Medulla oblongata (tissue), 1 donor: ENCODE measurements at regions not wholly inside any gene's neighbourhood (a gene's known extent, or its start where the extent isn't known, plus 50 kb on each side); places are given as distances from the start of the nearest gene placed in this dataset.

Experiments
- DNase-seq: peaks from one replicate; pipeline ENCODE4 v3.0.0-alpha.2; 2015; ENCODE audit errors: extremely low spot score

DNA sequence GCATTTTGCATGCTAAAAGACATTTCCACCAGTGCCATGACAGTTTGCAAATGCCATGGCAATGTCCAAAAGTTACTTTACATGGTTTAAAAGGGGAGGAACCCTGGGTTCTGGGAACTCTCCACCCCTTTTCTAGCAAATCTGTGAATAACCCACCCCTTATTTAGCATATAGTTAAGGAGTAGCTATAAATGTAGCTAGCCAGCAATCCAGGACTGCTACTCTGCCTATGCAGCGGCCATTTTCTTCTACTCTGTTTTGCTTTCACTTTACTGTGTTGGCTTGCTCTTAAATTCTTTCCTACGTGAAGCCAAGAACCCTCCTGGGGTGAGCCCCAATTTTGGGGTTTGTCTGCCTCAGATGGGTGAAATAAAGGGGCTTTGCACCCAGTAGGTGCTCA, 141.0 kb downstream of the PTPN11 start:
- no peak for DNase-seq

DNA sequence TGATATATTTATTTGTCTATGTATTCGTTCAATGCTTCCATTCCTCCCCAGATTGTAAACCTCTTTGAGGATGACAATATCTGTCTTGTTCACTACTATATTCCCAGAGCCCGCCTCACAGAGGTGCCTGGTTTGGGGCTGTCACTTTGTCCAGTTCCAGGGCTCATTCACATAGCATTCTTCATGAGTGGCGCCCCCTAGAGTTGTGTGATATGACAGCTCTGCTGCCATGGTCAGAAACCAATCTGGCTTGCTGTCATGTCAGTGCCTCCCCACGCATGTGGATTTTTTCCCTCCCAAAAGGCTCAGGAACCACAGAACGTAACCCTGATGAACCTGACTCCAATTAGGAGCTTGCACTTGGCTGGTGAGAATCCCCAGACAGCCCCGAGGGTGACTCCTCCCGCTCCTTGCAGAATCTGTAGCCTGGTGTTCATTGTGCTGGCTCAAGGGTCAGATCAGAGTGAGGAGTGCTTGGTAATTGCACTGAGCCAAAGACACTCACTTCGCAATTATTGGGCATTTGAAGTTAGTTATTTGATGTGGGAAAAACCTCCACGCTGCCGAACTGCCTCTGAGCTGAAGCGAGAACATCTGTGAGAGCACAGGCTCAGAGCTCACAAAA, 145.5 kb downstream of the PTPN11 start:
- DNase-seq = no peak

DNA sequence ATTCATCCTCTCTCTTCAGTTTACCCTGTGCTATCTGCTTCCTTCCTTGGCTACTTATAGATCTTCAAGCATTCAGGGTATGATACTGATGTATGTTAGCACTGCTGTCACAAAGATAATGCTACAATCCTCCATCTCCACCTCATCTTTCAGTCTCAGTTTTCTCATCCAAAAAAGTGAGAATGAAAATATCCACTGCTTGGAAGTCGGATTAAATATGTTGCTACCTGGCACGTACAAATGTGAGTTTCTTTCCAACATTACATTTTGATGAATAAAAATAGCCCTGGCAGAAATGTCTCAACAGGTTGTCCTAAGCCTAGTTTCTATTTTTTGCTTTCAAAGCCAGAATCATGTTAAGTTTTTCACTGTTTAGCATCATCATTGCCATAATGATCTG, 149.9 kb downstream of the PTPN11 start:
- DNase-seq = no peak

DNA sequence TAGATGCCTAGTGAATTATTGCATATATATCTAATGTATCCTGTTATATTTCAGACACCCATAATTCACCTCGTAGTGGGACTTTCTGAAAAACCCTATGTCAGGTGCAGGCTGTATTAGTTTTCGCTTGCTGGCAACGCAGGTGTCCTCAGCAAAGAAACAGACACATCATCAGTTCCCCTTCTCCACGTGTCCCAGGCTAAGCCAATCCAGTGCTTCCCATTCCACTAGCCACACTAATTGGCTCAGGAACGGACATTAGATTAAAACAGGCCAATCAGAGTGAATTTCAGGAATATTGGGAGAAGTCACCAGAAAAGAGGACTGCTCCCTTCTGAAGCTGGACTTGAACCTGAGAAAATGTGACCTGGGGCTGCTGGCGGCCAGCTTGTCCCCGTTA, 151.3 kb downstream of the PTPN11 start:
- no peak for DNase-seq

DNA sequence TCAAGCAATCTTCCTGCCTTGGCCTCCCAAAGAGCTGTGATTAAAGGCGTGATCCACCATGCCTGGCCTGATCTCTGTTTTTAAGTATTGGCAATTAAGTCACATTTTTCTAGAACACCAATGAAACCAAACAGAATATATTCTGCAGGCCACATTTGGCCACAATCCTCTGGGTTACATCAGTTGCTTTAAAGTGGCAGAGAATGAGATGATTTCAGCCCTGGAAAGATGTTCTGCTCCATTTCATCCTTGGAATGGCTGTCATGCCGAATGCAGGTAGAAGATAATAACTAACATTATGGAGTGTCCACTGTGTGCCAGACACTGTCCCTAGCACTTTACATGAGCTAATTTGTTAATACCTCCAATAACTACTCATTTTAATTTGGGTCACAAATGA, 154.4 kb downstream of the PTPN11 start:
- DNase-seq = no peak

DNA sequence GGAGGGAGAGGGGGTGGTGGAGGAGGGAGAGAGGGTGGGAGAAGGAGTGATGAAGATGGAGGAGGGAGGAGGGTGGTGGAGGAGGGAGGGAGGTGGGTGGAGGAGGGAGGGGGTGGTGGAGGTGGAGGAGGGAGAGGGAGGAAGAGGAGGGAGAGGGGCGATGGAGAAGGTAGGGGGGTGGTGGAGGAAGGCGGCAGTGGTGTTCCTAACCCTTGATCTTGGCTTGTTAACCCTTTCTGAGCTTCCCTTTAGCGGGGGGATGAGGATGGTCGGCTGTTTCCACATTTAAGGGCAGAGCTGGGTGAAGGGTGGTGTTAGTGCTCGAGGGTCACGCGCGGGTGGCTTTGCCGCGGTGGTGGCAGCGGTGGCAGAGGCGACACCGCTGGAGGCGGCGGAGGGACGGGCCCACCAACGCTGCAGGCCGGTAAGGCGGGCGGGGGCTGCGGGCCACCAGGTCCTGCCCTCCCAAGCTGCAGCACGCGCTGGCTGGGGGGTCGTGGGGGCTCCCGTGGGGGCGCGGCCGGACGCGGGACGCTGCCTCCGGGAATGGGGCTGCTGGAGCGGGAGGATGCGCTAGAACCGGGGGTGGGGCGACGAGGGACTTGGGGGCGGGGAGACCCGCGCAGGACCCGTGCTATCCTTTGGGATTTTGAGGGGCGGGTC, 156.3 kb downstream of the PTPN11 start:
- no peak for DNase-seq

DNA sequence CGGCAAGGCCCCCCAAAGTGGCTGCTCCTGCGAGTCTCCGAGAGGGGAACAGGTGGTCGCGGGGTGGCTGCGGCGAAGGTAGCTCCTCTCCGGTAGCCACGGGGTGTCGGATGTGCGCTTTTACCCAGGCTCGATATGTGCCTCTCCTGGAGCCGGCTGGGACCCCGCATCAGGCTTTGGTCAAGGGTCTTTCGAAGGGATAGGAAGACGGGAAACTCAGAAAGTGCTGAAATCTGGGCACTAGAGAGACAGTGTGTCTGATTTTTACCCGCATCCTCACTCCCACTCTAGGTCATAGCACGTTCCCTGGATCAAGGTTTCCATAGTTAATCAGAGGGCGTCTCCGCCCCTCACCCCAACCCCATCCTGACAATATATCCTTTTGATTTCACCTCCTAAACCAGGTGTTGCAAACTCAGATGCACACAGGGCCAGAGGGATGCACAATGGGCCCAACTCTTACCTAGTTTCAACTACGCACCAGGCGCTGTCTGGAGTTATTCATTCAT, 156.9 kb downstream of the PTPN11 start:
- no peak for DNase-seq

DNA sequence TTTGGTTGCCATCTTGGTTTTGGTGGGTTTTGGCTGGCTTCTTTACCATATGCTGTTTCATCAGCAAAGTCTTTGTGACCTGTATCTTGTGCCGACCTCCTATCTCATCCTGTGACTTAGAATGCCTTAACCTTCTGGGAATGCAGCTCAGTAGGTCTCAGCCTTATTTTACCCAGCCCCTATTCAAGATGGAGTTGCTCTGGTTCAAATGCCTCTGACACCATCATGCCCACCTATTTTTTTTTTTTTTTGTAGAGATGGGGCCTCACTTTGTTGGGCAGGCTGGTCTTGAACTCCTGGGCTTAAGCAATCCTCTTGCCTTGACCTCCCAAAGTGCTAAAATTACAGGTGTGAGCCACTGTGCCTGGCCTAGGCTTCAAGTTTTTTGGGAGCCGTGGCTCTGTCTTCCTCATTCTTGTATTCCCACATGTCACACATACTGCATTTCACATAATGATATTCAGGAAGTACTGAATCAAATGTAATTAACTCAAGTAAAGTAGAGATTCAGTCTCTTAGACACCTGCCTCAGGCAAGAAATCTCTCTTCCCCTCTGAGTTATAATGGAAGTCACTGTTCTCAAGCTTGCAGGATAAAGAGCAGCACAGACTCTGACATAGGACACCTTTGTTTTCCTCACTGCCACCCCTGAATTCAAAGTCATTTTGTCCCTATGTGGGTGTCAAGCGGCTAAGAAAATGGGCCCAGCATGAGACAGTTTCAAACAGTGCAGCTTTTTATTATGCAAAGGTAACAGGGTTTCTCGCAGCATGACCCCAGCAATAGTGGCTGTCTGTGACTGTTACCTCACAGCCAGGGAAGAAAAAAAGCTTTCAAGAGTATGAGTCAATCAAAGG, 159.0 kb downstream of the PTPN11 start:
- DNase-seq = no peak

DNA sequence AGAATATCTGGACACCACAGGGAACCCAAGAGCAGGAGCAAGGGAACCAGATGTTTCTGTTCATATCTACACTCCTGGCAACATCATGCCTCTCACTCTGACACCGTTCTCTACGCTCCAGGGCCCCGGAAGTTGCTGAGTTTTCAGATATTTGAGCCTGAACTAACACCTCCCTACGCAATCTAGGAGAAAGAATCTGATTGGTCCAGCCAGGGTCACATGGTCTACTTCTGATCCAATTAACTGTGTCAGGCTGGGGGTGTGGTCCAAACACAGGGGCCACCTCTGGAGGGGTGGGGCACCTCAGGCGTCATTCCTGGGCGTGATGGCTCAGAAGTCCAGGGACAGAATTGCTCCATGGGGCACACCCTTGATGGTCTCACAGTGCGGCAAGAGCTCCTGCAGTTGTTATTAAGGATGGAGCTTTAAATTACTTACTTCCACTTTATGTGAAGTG, 165.5 kb downstream of the PTPN11 start:
- no peak for DNase-seq

DNA sequence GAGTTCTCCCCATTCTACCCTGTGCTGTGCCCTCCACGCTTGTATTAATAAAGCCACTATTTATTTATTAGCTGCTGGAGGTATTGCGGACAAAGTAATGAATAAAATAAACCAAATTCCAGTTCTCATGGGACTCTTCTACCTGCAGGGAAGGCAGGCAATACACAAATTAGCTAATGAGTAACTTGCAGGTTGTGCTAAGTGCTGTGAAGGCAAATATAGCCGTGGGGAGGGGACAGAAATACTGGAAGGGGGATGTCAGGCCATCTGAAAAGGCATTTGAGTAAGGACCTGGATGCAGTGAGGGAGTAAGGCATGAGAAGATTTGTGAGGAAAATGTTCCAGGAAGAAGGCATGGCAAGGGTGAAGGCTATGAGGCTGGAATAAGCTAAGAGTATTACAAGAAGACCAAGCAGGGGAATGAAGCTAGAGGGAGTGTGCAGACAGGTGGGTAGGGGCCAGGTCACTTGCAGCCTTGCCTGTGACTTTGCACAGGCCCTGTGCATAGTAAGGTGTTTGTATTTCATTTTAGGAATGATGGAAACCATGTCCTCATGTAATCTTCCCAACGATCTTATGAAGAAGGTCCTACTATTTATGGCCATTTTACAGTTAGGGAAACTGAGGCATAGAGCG, 167.5 kb downstream of the PTPN11 start:
- DNase-seq = no peak

DNA sequence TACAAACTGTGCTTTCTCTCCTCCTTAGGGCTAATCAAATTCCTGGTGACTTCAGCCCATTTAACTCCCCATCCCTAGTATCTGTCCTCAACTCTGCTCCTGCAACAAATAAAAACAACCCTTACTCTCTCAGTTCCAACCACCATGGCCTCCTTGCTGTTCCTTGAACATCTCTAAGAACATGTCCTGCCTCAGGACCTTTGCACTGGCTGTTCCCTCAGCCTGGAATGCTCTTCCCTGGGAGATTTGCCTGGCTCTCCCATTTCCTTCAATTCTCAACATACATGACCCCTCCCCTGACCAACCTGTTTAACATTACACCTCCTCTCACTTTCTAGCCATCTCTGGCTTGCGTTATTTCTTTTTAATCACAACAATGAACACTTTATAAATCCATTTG, 170.5 kb downstream of the PTPN11 start:
- DNase-seq = no peak

DNA sequence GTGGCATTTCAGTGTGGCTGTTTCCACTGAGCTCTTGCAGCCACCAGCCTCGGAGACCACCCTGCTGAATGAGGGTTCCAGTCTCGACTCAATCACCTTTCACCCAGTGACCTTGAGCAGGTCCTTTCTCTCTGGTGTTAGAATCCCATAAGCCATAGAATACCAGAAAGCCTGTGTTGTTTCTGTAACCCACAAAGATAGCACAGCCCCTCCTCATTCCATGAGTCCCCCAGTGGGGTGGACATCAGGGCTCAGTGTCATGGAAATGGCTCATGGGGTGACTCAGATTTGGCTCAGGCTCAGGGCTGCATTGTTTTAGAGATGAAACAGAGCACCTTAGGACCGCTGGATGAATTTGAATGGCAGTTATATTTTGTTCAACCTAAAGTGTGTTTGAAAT, 171.5 kb downstream of the PTPN11 start:
- no peak for DNase-seq

DNA sequence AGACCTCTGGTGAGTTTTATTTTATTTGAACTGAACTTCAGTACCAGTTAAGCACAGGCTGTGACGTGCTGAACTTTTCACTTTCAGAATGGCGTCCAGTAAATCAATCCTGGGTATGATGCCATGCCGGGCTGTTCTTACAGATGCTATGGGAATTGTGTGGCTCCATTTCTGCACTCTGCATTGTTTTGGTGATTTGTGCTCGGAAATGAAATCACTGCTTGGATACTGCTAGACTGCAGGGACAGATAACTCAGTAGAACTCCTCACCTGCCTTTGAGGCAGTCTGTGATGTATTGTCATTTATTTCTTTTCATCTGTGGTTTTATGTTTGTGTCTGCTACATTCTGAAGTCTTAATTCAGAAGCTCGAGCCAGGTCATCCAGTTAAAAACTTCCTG, 172.7 kb downstream of the PTPN11 start:
- DNase-seq = no peak

DNA sequence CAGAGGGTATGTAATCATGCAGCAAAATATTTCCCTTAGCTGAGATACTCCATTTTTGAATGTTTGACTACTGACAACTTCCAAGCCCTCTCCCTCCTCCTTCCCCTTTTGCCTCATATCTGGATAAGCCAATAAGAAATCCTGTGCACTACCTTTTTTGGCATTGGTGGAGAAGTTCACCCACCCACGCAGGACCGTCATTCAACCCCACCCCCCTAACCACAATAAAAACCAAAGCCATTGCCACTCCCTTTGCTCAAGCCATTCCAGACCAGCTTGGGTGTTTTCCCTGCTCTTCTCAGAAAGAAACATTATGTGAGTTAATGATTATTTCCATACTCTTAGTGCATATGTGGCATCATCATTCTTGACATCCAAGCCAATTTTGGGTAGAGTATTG, 176.7 kb downstream of the PTPN11 start:
- DNase-seq = no peak

DNA sequence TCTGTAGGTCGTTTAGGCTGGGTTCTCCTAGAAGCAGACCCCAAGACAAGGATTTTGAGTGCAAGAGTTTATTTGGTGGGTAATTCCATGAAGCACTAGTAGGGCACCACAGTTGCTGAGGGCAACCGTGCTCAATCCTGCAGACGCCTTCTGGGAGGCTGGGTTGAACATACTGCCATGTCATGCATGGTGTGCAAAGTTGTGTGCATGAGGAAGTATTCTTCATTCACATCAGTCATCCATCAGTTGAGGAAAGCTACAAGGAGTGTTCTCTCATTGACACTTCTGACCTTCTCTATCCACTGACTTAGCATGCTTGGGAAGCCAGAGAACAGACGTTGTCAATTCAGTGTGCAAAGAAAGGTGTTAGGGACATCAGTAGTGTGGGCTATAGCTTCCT, 179.2 kb downstream of the PTPN11 start:
- no peak for DNase-seq

DNA sequence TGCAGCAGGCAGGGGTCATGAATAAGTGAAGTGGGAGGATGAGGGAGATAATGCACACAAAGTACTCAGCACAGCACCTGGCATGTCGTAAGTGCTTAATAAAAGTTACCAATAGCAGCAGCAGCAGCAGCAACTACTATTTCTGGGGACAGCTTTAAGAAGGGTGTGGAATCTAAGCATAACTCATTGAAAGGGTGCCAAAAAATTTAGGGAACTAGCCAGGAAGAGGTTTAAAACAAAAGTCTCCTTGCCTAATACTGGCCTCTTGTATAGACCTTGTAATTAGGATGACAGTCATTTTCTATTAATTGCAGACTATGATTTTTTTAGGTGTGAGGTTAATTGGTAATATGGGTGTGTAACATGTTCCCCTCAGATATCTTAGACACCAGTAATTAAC, 179.9 kb downstream of the PTPN11 start:
- DNase-seq = no peak

DNA sequence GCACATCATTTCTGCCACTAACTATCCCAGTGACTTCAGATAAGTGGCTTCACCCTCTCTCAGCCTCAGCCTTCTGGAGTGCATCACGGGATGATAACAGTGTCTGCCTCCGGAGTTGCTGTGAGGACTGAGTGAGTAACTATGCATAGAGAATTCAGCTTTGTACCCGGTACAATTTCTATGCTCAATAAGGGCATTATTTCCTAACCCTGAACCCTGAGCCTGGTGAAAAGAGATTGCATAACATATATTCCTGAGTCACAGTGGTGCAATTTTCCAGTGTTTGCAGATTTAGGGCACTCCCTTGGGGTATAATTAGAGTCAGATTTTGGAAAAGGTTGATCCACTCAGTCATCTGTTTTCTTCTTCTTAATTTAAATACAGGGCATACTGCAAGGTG, 181.1 kb downstream of the PTPN11 start:
- no peak for DNase-seq

DNA sequence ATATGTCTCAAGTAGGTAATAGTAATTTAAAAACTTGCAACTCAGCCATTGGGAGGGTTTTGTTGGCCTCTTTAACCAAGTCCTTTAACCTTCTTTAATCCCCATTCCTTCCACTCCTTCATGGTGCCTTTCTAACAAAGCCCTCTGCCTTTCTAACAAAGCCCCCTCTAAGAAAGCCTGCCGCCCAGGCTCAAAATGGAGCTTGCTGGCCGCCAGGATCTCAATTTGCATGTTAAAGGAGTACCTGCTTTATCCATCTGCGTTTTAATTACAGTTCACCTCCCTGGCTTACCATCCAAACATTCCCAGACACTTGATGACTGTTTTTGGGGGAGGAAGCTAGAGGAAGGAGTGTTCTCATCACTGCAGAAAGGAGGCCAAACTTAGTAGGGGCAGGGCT, 183.4 kb downstream of the PTPN11 start:
- DNase-seq = no peak

DNA sequence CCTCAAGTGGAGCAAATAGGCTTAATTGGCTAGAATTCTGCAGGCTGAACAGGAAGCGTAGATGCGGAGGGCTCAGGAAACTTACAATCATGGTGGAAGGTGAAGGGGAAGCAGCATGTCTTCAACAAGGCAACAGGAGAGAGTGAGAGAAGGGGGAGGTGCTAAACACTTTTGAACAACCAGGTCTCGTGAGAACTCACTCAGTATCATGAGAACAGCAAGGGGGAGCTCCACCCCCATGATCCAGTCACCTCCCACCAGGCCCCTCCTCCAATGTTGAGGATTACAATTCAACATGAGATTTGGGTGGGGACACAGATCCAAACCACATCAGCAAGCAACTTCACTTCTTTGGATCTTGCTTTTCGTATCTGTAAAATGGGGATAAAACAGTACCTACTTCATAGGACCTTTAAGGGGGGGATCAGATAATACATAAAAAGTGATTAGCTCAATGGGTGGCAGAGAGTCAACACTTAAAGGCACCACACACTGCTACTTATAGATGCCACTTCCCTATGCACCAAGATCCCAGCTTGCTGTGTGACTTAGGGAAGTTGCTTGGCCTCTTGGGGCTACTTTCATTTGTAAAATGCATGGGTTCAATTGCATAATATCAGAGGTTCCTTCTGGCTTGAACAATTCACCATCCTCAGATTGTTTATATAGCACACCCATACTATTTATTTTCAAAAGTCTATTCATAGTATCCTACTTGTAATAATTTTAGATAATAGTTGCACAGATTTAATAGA, 184.8 kb upstream of the RPH3A start:
- no peak for DNase-seq

DNA sequence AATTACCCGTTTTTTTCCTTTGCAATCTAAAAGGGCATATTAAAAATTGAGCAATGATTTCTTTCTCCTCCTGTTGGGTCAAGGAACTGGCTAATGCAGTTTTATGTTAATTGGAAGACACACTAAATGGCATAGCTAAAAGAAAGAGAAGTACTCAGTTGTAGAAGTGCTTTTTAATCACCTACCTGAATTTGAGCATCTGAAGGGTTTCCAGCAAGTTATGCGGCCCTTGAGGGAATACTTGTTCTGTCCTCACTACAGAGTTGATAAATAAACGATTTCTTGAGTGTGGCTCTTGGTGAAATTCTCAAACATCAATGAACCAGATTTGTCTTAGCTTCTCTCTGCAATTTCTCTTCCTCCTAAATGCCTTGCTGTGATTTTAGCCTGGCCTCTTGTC, 184.1 kb upstream of the RPH3A start:
- DNase-seq = no peak

DNA sequence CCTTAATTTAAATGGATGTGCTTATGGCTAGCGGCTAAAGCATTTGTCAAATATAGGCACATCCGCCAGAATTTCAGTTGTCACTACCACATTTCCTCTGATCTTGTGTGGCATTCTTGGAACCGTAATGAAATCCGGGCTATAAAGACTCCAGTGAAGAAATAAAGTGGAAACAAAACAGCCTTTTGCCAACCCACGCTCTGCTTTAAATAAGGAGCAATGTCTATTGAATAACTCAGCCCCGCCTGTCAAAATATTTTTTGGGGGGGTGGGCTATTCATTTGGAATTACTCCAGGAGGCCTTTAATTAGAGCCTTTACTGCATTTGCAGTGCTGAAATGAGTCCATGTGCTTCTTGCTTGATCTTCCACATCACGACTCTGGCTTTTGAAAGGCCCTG, 179.6 kb upstream of the RPH3A start:
- DNase-seq = peak; percentile 3

DNA sequence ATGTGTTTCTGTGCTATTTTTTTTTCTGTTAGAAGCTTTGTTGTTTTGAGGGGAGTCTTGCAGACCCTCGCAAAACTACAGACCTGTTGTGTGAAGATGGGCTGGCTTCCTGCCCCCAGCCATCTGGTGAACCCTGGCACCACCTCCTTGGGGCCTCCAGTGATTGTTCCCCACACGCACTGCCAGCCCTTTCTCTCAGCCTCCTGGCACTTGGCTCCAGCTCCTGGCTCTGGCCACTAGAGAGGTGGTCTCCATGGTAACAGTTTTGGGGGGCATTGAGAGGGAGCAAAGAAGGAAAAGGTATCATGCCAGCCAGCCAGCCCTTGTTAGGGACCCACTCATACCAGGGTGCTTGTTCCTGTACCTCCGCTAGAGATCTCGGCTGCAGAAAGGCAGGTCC, 176.4 kb upstream of the RPH3A start:
- DNase-seq = no peak
